H1 (cell line): ENCODE measurements at regions not wholly inside any gene's neighbourhood (a gene's known extent, or its start where the extent isn't known, plus 50 kb on each side); places are given as distances from the start of the nearest gene placed in this dataset.

ENCODE experiments used
- CTCF ChIA-PET: fragments of 300-600 bp; sonication (Branson Sonifier 250); formaldehyde crosslinking; loops from one replicate; lab custom pipeline; 2021; ENCODE audit not compliant: partially characterized antibody; lab: Charles Lee
- POLR2A ChIA-PET: fragments of 300-600 bp; sonication (Branson Sonifier 250); formaldehyde crosslinking; loops from one replicate; lab custom pipeline; 2021; ENCODE audit warnings: inconsistent platforms; ENCODE audit not compliant: partially characterized antibody; lab: Charles Lee
- DNase-seq, 2 experiments: peaks; one replicate each; pipeline versions ENCODE4 v3.0.0 to v3.0.0-alpha.2; 2010 to 2022; ENCODE audit warnings: low spot score in 2 of 2, low read depth in 1 of 2, mixed read lengths in 1 of 2
- FAIRE-seq: peaks from 2 replicates; lab custom pipeline; 2011; peaks lifted over from hg19 to GRCh38; lab: Jason Lieb, UNC
- H2AFZ ChIP-seq: 2 replicates; pipeline ENCODE4 v1.8.1; 2012; ENCODE audit warnings: low read length, inconsistent platforms
- H2AK5ac ChIP-seq: 2 replicates; pipeline ENCODE4 v1.6.1; 2013; ENCODE audit warnings: low read depth, low read length
- H2BK120ac ChIP-seq: replicated peaks from 2 replicates; pipeline ENCODE3; 2013; ENCODE audit warnings: low read depth, low read length, inconsistent platforms
- H2BK12ac ChIP-seq: 2 replicates; pipeline ENCODE4 v1.6.1; 2013; ENCODE audit warnings: low read depth, low read length
- H2BK15ac ChIP-seq: 2 replicates; pipeline ENCODE4 v1.6.1; 2013; ENCODE audit warnings: low read length
- H2BK20ac ChIP-seq: 2 replicates; pipeline ENCODE4 v1.6.1; 2013; ENCODE audit warnings: low read length
- H2BK5ac ChIP-seq: 2 replicates; pipeline ENCODE4 v1.6.1; 2013; ENCODE audit warnings: low read depth, low read length
- H3K14ac ChIP-seq: 2 replicates; pipeline ENCODE4 v1.6.1; 2013; ENCODE audit warnings: inconsistent platforms; ENCODE audit not compliant: insufficient read length
- H3K18ac ChIP-seq: 2 replicates; pipeline ENCODE4 v1.6.1; 2013; ENCODE audit warnings: low read length; ENCODE audit errors: extremely low read depth
- H3K23ac ChIP-seq: 2 replicates; pipeline ENCODE4 v1.6.1; 2013; ENCODE audit warnings: inconsistent platforms; ENCODE audit not compliant: insufficient read length
- H3K23me2 ChIP-seq: 2 replicates; pipeline ENCODE4 v1.6.1; 2013; ENCODE audit warnings: low read depth, low read length
- H3K27ac ChIP-seq: 2 replicates; pipeline ENCODE4 v1.6.1; 2011; ENCODE audit warnings: low read depth, low read length, inconsistent platforms
- H3K27me3 ChIP-seq, 4 experiments: replicated peaks in 1 of 4; 1 replicate in 1 of 4; 2 replicates in 3 of 4; pipeline versions ENCODE4 v1.6.1 to v1.8.1; 2011 to 2013; ENCODE audit warnings: low read length in 3 of 4, mild to moderate bottlenecking in 3 of 4, inconsistent platforms in 2 of 4, mixed read lengths in 2 of 4, moderate library complexity in 1 of 4; ENCODE audit not compliant: control insufficient read depth in 3 of 4, insufficient read depth in 3 of 4; ENCODE audit errors: extremely low read depth in 1 of 4
- H3K36me3 ChIP-seq, 4 experiments: 2 replicates each; pipeline versions ENCODE4 v1.6.1 to v1.8.1; 2011 to 2013; ENCODE audit warnings: mild to moderate bottlenecking in 4 of 4, low read length in 3 of 4, moderate library complexity in 2 of 4, control low read depth in 1 of 4, inconsistent platforms in 1 of 4; ENCODE audit not compliant: insufficient read depth in 4 of 4, control insufficient read depth in 2 of 4
- H3K4ac ChIP-seq: replicated peaks from 2 replicates; pipeline ENCODE3; 2013; ENCODE audit warnings: low read length, low read depth, mixed read lengths, inconsistent platforms; ENCODE audit not compliant: insufficient read length
- H3K4me1 ChIP-seq, 4 experiments: replicated peaks in 1 of 4; 1 replicate in 1 of 4; 2 replicates in 3 of 4; pipeline versions ENCODE4 v1.6.1 to v1.8.1; 2011 to 2013; ENCODE audit warnings: low read length in 3 of 4, inconsistent platforms in 2 of 4, mixed read lengths in 1 of 4; ENCODE audit not compliant: insufficient read depth in 4 of 4, control insufficient read depth in 3 of 4
- H3K4me2 ChIP-seq, 2 experiments: 2 replicates each; pipeline versions ENCODE4 v1.6.1 to v1.8.1; 2011 to 2013; ENCODE audit warnings: low read depth in 2 of 2, low read length in 2 of 2, control low read depth in 1 of 2, inconsistent platforms in 1 of 2, mild to moderate bottlenecking in 1 of 2; ENCODE audit not compliant: insufficient read depth in 1 of 2
- H3K4me3 ChIP-seq, 4 experiments: fragments of 200-600, 300-600 bp in 1 of 4; sonication (generic), shearing (Covaris generic), sonication (Bioruptor Twin) in 1 of 4; 2 replicates each; pipeline versions ENCODE4 v1.5.1 to v1.8.1; 2011 to 2016; ENCODE audit warnings: low read length in 4 of 4, low read depth in 3 of 4, control low read depth in 2 of 4, inconsistent platforms in 2 of 4, mild to moderate bottlenecking in 2 of 4, mixed read lengths in 1 of 4, moderate library complexity in 1 of 4; ENCODE audit not compliant: insufficient read depth in 2 of 4; ENCODE audit errors: extremely low read depth in 1 of 4
- H3K56ac ChIP-seq: replicated peaks from 2 replicates; pipeline ENCODE3; 2013; ENCODE audit warnings: low read depth, mild to moderate bottlenecking, mixed read lengths, low read length, inconsistent platforms; ENCODE audit not compliant: insufficient read length
- H3K79me1 ChIP-seq: 2 replicates; pipeline ENCODE4 v1.6.1; 2013; ENCODE audit warnings: low read depth, low read length, control low read depth
- H3K79me2 ChIP-seq, 2 experiments: 2 replicates each; pipeline versions ENCODE4 v1.6.1 to v1.8.1; 2012 to 2013; ENCODE audit warnings: low read length in 2 of 2, mild to moderate bottlenecking in 2 of 2, inconsistent platforms in 1 of 2; ENCODE audit not compliant: insufficient read depth in 2 of 2, control insufficient read depth in 1 of 2
- H3K9ac ChIP-seq, 4 experiments: replicated peaks in 1 of 4; 1 replicate in 1 of 4; 2 replicates in 3 of 4; pipeline versions ENCODE4 v1.6.1 to v1.8.1; 2011 to 2013; ENCODE audit warnings: low read depth in 3 of 4, low read length in 3 of 4, control low read depth in 2 of 4, mild to moderate bottlenecking in 2 of 4, moderate library complexity in 2 of 4, inconsistent platforms in 1 of 4; ENCODE audit errors: extremely low read depth in 1 of 4
- H3K9me3 ChIP-seq, 2 experiments: 2 replicates each; pipeline versions ENCODE4 v1.6.1 to v1.8.1; 2012 to 2013; ENCODE audit warnings: mild to moderate bottlenecking in 2 of 2, moderate library complexity in 2 of 2, control low read depth in 1 of 2, inconsistent platforms in 1 of 2, low read depth in 1 of 2, low read length in 1 of 2, mixed read lengths in 1 of 2; ENCODE audit not compliant: insufficient read depth in 2 of 2
- H4K20me1 ChIP-seq, 2 experiments: replicated peaks in 1 of 2; 2 replicates each; pipeline versions ENCODE3 to v1.8.1; 2011 to 2013; ENCODE audit warnings: inconsistent platforms in 2 of 2, low read length in 2 of 2, mild to moderate bottlenecking in 1 of 2; ENCODE audit not compliant: insufficient read depth in 2 of 2, control insufficient read depth in 1 of 2
- H4K5ac ChIP-seq: 2 replicates; pipeline ENCODE4 v1.6.1; 2013; ENCODE audit warnings: low read length, low read depth, mixed read lengths, inconsistent platforms; ENCODE audit not compliant: insufficient read length
- H4K8ac ChIP-seq: 2 replicates; pipeline ENCODE4 v1.8.0; 2013; ENCODE audit warnings: mild to moderate bottlenecking, moderate library complexity, low read length, inconsistent platforms; ENCODE audit not compliant: insufficient read depth; ENCODE audit errors: extremely low read depth
- H4K91ac ChIP-seq: replicated peaks from 2 replicates; pipeline ENCODE3; 2013; ENCODE audit warnings: low read length, mixed read lengths, inconsistent platforms; ENCODE audit not compliant: insufficient read length
- ASH2L ChIP-seq: fragments of 200-600, 300-600 bp; sonication (generic); IDR thresholded peaks from one replicate; pipeline ENCODE4 v1.7.1; 2017; ENCODE audit warnings: low read length
- CHD1 ChIP-seq: IDR thresholded peaks from 2 replicates; pipeline ENCODE4 v1.6.1; 2012; ENCODE audit warnings: low read depth, low read length, improper control_type of control experiment
- CREB1 ChIP-seq: IDR thresholded peaks from 2 replicates; pipeline ENCODE4 v1.6.1; 2012; ENCODE audit warnings: inconsistent platforms
- EZH2 ChIP-seq: fragments of 200-600 bp; sonication (generic); IDR thresholded peaks from 2 replicates; pipeline ENCODE4 v1.7.1; 2012; ENCODE audit warnings: low read depth, mild to moderate bottlenecking, moderate library complexity, low read length, inconsistent platforms; ENCODE audit not compliant: severe bottlenecking
- FOSL1 ChIP-seq: IDR thresholded peaks from 2 replicates; pipeline ENCODE4 v1.6.1; 2011; ENCODE audit warnings: mild to moderate bottlenecking, low read depth, low read length, moderate library complexity; ENCODE audit not compliant: insufficient read depth
- GTF2F1 ChIP-seq: IDR thresholded peaks from 2 replicates; pipeline ENCODE4 v1.6.1; 2012; ENCODE audit warnings: low read depth, low read length, improper control_type of control experiment, borderline replicate concordance
- MAFK ChIP-seq: IDR thresholded peaks from 2 replicates; pipeline ENCODE4 v1.6.1; 2012; ENCODE audit warnings: low read depth, mild to moderate bottlenecking, improper control_type of control experiment, low read length
- NANOG ChIP-seq: IDR thresholded peaks from 2 replicates; pipeline ENCODE4 v1.6.1; 2011; ENCODE audit warnings: low read length, low read depth, mild to moderate bottlenecking, inconsistent platforms; ENCODE audit not compliant: insufficient read depth, poor library complexity, severe bottlenecking
- RAD21 ChIP-seq, 2 experiments: IDR thresholded peaks in 1 of 2; conservative IDR thresholded peaks in 1 of 2; 2 replicates each; pipeline ENCODE4 v1.6.1; 2011; ENCODE audit warnings: low read depth in 2 of 2, low read length in 2 of 2, improper control_type of control experiment in 1 of 2, inconsistent platforms in 1 of 2, mild to moderate bottlenecking in 1 of 2, moderate library complexity in 1 of 2
- SIRT6 ChIP-seq: IDR thresholded peaks from one replicate; pipeline ENCODE4 v1.7.1; 2012; ENCODE audit warnings: low read length, inconsistent platforms
- TAF1 ChIP-seq: IDR thresholded peaks from 2 replicates; pipeline ENCODE4 v1.6.1; 2011; ENCODE audit warnings: mild to moderate bottlenecking, low read depth, low read length
- TEAD4 ChIP-seq: IDR thresholded peaks from 2 replicates; pipeline ENCODE4 v1.6.1; 2012; ENCODE audit warnings: low read depth, low read length, inconsistent platforms, mixed read lengths
- YY1 ChIP-seq: IDR thresholded peaks from 2 replicates; pipeline ENCODE4 v1.6.1; 2011; ENCODE audit warnings: low read depth, mild to moderate bottlenecking, low read length
- WGBS, 2 experiments: shearing (Covaris generic) in 1 of 2; methylation state at CpG; one replicate each; pipeline versions ENCODE4 v1.1.6 to v1.1.7; 2013 to 2015; ENCODE audit warnings: low lambda C conversion rate in 2 of 2, mixed read lengths in 2 of 2, inconsistent platforms in 1 of 2, low coverage in 1 of 2, missing lambda C conversion rate in 1 of 2; ENCODE audit not compliant: insufficient replicate concordance in 2 of 2, insufficient coverage in 1 of 2, insufficient read length in 1 of 2; ENCODE audit errors: extremely low coverage in 1 of 2, missing lambda C conversion rate in 1 of 2; 5-methylcytosine and 5-hydroxymethylcytosine counted together

- Histone ChIP-seq H3K56ac (no peak overlapping the region), H4K5ac (no peak overlapping the region), H2BK120ac (no peak overlapping the region), H3K9me3 (peaks cover 75 to 90% of the 10 kb centered on the region in 2 experiments), H2BK12ac (no peak overlapping the region), H4K8ac (no peak overlapping the region), H2BK20ac (no peak overlapping the region), H3K18ac (no peak overlapping the region), H4K91ac (no peak overlapping the region), H3K4ac (no peak overlapping the region), H3K79me1 (no peaks in the 10 kb centered on the region), H3K9ac (no peak overlapping the region), H3K23me2 (no peaks in the 10 kb centered on the region), H2AK5ac (no peak overlapping the region), H3K27me3 (no peaks in the 10 kb centered on the region), H3K4me2 (no peak overlapping the region), H3K4me3 (no peak overlapping the region), H3K27ac (no peak overlapping the region), H3K23ac (no peak overlapping the region), H3K36me3 (no peaks in the 10 kb centered on the region), H2BK5ac (no peak overlapping the region), H2BK15ac (no peak overlapping the region), H2AFZ (no peak overlapping the region), H4K20me1 (no peaks in the 10 kb centered on the region), H3K4me1 (no peaks in the 10 kb centered on the region), H3K79me2 (no peaks in the 10 kb centered on the region), H3K14ac (no peak overlapping the region)
- FAIRE-seq (no peak), DNase-seq (no peak)
- ChIA-PET POLR2A (no interaction called here), CTCF (no interaction called here)
- TF ChIP-seq TAF1: no peak
- no peak for TF ChIP-seq GTF2F1
- no peak for TF ChIP-seq RAD21 (IDR thresholded peaks at IDR 0.05 in 1 of 2, conservative IDR thresholded peaks at IDR 0.05 in 1 of 2; ENCODE audit: low read depth in 2 of 2, low read length in 2 of 2)
- TF ChIP-seq CREB1: no peak
- no peak for TF ChIP-seq ASH2L
- no peak for TF ChIP-seq SIRT6
- TF ChIP-seq MAFK: no peak
- no peak for TF ChIP-seq TEAD4
- TF ChIP-seq NANOG: no peak
- TF ChIP-seq CHD1: no peak
- no peak for TF ChIP-seq FOSL1
- no peak for TF ChIP-seq EZH2
- TF ChIP-seq YY1: no peak
- 76% methylated on average over 13 of the region's 14 CpGs; no CpG with 5 or more reads in 1 of the 2 experiments for WGBS, 2 experiments
Measured at GRCh38 chr13:18965347-18965855, 216.2 kb downstream of the TUBA3C start.
